Activated naive CD8-positive, alpha-beta T cell treated with anti-CD3 and anti-CD28 coated beads, Interleukin-2, amount 50 U/mL, for 24 hours (primary cell): ENCODE measurements at regions not wholly inside any gene's neighbourhood (a gene's known extent, or its start where the extent isn't known, plus 50 kb on each side); places are given as distances from the start of the nearest gene placed in this dataset.

Experiments used
- ATAC-seq: fragments of 150-1000 bp; cut with Tn5 transposase; one replicate; pipeline ENCODE4 v1.10.0; 2021
- DNase-seq: peaks from one replicate; pipeline ENCODE4 v3.0.0; 2021
- H3K27ac Mint-ChIP-seq: one replicate; pipeline ENCODE4 v1.8.0; 2021; ENCODE audit warnings: mild to moderate bottlenecking, mixed read lengths
- H3K27me3 Mint-ChIP-seq: one replicate; pipeline ENCODE4 v1.8.0; 2021; ENCODE audit warnings: mixed read lengths
- H3K36me3 Mint-ChIP-seq: one replicate; pipeline ENCODE4 v1.8.0; 2021; ENCODE audit warnings: low read depth, mixed read lengths
- H3K4me1 Mint-ChIP-seq: one replicate; pipeline ENCODE4 v1.8.0; 2021; ENCODE audit warnings: mixed read lengths
- H3K4me3 Mint-ChIP-seq: one replicate; pipeline ENCODE4 v1.8.0; 2021; ENCODE audit warnings: mild to moderate bottlenecking, moderate library complexity, mixed read lengths
- H3K9me3 Mint-ChIP-seq: one replicate; pipeline ENCODE4 v1.8.0; 2021; ENCODE audit warnings: mixed read lengths

- Mint-ChIP-seq H3K27ac (no peak overlapping the region), H3K36me3 (no peaks in the 10 kb centered on the region), H3K9me3 (peaks cover 4% of the 10 kb centered on the region), H3K4me3 (no peak overlapping the region), H3K27me3 (peaks cover 47% of the 10 kb centered on the region), H3K4me1 (peaks cover 23% of the 10 kb centered on the region)
- DNase-seq, result no peak
- no peak for ATAC-seq
Observed at GRCh38 chr4:53684136-53685130, 93.1 kb upstream of the LNX1 start.

GRCh38 chr4:53682908-53683307 is 91.6 kb upstream of the LNX1 start:
- DNase-seq (no peak), ATAC-seq (no peak)
- peaks cover 7% of the 10 kb centered on the region for H3K9me3 Mint-ChIP-seq
- no peak overlapping the region for H3K4me3 Mint-ChIP-seq
- H3K36me3 Mint-ChIP-seq, result no peaks in the 10 kb centered on the region
- H3K27ac Mint-ChIP-seq, result no peak overlapping the region
- peaks cover 38% of the 10 kb centered on the region for H3K27me3 Mint-ChIP-seq
- peaks cover 10% of the 10 kb centered on the region for H3K4me1 Mint-ChIP-seq

- no peak for DNase-seq
- no peak overlapping the region for H3K4me3 Mint-ChIP-seq
- H3K4me1 Mint-ChIP-seq, result peaks cover 5% of the 10 kb centered on the region
- H3K27me3 Mint-ChIP-seq, result peaks cover 37% of the 10 kb centered on the region
- H3K27ac Mint-ChIP-seq, result no peak overlapping the region
- ATAC-seq, result no peak
- H3K9me3 Mint-ChIP-seq, result peaks cover 9% of the 10 kb centered on the region
- H3K36me3 Mint-ChIP-seq, result no peaks in the 10 kb centered on the region
Observed at GRCh38 chr4:53682196-53682595, 90.9 kb upstream of the LNX1 start.

GRCh38 chr4:53680598-53680997 is 89.3 kb upstream of the LNX1 start:
- no peak for ATAC-seq
- no peaks in the 10 kb centered on the region for H3K36me3 Mint-ChIP-seq
- no peak overlapping the region for H3K27ac Mint-ChIP-seq
- no peak overlapping the region for H3K4me3 Mint-ChIP-seq
- peaks cover 9% of the 10 kb centered on the region for H3K9me3 Mint-ChIP-seq
- peaks cover 5% of the 10 kb centered on the region for H3K4me1 Mint-ChIP-seq
- no peak for DNase-seq
- H3K27me3 Mint-ChIP-seq, result peaks cover 28% of the 10 kb centered on the region

GRCh38 chr4:53680168-53680567 is 88.9 kb upstream of the LNX1 start:
- H3K9me3 Mint-ChIP-seq, result peaks cover 9% of the 10 kb centered on the region
- H3K4me1 Mint-ChIP-seq, result peaks cover 5% of the 10 kb centered on the region
- DNase-seq (no peak), ATAC-seq (no peak)
- H3K4me3 Mint-ChIP-seq, result no peak overlapping the region
- no peaks in the 10 kb centered on the region for H3K36me3 Mint-ChIP-seq
- no peak overlapping the region for H3K27ac Mint-ChIP-seq
- H3K27me3 Mint-ChIP-seq, result peaks cover 23% of the 10 kb centered on the region

GRCh38 chr4:53676402-53676871 is 85.2 kb upstream of the LNX1 start:
- no peak for ATAC-seq
- no peak for DNase-seq
- no peak overlapping the region for H3K27ac Mint-ChIP-seq
- H3K4me3 Mint-ChIP-seq, result no peak overlapping the region
- peaks cover 11% of the 10 kb centered on the region for H3K27me3 Mint-ChIP-seq
- H3K36me3 Mint-ChIP-seq, result no peaks in the 10 kb centered on the region
- peaks cover 9% of the 10 kb centered on the region for H3K9me3 Mint-ChIP-seq
- no peaks in the 10 kb centered on the region for H3K4me1 Mint-ChIP-seq

- Mint-ChIP-seq H3K36me3 (no peaks in the 10 kb centered on the region), H3K9me3 (peaks cover 5% of the 10 kb centered on the region), H3K4me3 (no peak overlapping the region), H3K27me3 (peaks cover 14% of the 10 kb centered on the region), H3K4me1 (no peaks in the 10 kb centered on the region), H3K27ac (no peak overlapping the region)
- DNase-seq (no peak), ATAC-seq (no peak)
Observed at GRCh38 chr4:53674903-53675302, 83.6 kb upstream of the LNX1 start.

GRCh38 chr4:53672873-53673272 is 81.6 kb upstream of the LNX1 start:
- no peak overlapping the region for H3K4me3 Mint-ChIP-seq

GRCh38 chr4:53671757-53672156 is 80.5 kb upstream of the LNX1 start:
- no peak overlapping the region for H3K27ac Mint-ChIP-seq
- no peaks in the 10 kb centered on the region for H3K4me1 Mint-ChIP-seq
- H3K36me3 Mint-ChIP-seq, result no peaks in the 10 kb centered on the region
- ATAC-seq (no peak), DNase-seq (no peak)
- H3K4me3 Mint-ChIP-seq, result no peak overlapping the region
- H3K9me3 Mint-ChIP-seq, result no peaks in the 10 kb centered on the region
- peaks cover 15% of the 10 kb centered on the region for H3K27me3 Mint-ChIP-seq

More at GRCh38 chr4:53672873-53673272, 81.6 kb upstream of the LNX1 start:
- H3K4me1 Mint-ChIP-seq, result no peaks in the 10 kb centered on the region
- DNase-seq (no peak), ATAC-seq (no peak)
- H3K27ac Mint-ChIP-seq, result no peak overlapping the region
- H3K36me3 Mint-ChIP-seq, result no peaks in the 10 kb centered on the region
- peaks cover under 1% of the 10 kb centered on the region for H3K9me3 Mint-ChIP-seq
- H3K27me3 Mint-ChIP-seq, result peaks cover 14% of the 10 kb centered on the region

GRCh38 chr4:53659737-53660136 is 68.5 kb upstream of the LNX1 start:
- no peak for DNase-seq
- peaks cover 4% of the 10 kb centered on the region for H3K4me1 Mint-ChIP-seq
- no peak for ATAC-seq
- H3K36me3 Mint-ChIP-seq, result no peaks in the 10 kb centered on the region
- no peaks in the 10 kb centered on the region for H3K9me3 Mint-ChIP-seq
- no peak overlapping the region for H3K27ac Mint-ChIP-seq
- H3K4me3 Mint-ChIP-seq, result no peak overlapping the region
- peaks cover 5% of the 10 kb centered on the region for H3K27me3 Mint-ChIP-seq

GRCh38 chr4:53659112-53659511 is 67.8 kb upstream of the LNX1 start:
- peaks cover 5% of the 10 kb centered on the region for H3K27me3 Mint-ChIP-seq
- no peaks in the 10 kb centered on the region for H3K36me3 Mint-ChIP-seq
- no peaks in the 10 kb centered on the region for H3K9me3 Mint-ChIP-seq
- ATAC-seq (no peak), DNase-seq (no peak)
- no peak overlapping the region for H3K27ac Mint-ChIP-seq
- H3K4me3 Mint-ChIP-seq, result no peak overlapping the region
- peaks cover 10% of the 10 kb centered on the region for H3K4me1 Mint-ChIP-seq

- Mint-ChIP-seq H3K36me3 (no peaks in the 10 kb centered on the region), H3K27ac (no peak overlapping the region), H3K9me3 (no peaks in the 10 kb centered on the region), H3K27me3 (peaks cover 5% of the 10 kb centered on the region), H3K4me1 (peaks cover 15% of the 10 kb centered on the region), H3K4me3 (no peak overlapping the region)
- DNase-seq, result no peak
- ATAC-seq, result no peak
Observed at GRCh38 chr4:53658029-53658428, 66.7 kb upstream of the LNX1 start.

GRCh38 chr4:53656421-53656981 is 65.2 kb upstream of the LNX1 start:
- Mint-ChIP-seq H3K4me1 (peaks cover 15% of the 10 kb centered on the region), H3K27ac (no peak overlapping the region), H3K36me3 (no peaks in the 10 kb centered on the region), H3K4me3 (no peak overlapping the region), H3K9me3 (no peaks in the 10 kb centered on the region), H3K27me3 (peaks cover 5% of the 10 kb centered on the region)
- DNase-seq (no peak), ATAC-seq (no peak)

- Mint-ChIP-seq H3K27ac (no peak overlapping the region), H3K36me3 (no peaks in the 10 kb centered on the region), H3K27me3 (peaks cover 5% of the 10 kb centered on the region), H3K9me3 (no peaks in the 10 kb centered on the region), H3K4me3 (no peak overlapping the region), H3K4me1 (peaks cover 15% of the 10 kb centered on the region)
- DNase-seq (no peak), ATAC-seq (peak; percentile 49)
Observed at GRCh38 chr4:53654300-53654758, 63.0 kb upstream of the LNX1 start.

- Mint-ChIP-seq H3K27ac (no peak overlapping the region), H3K36me3 (no peaks in the 10 kb centered on the region), H3K9me3 (no peaks in the 10 kb centered on the region), H3K27me3 (peaks cover 4% of the 10 kb centered on the region), H3K4me1 (peaks cover 15% of the 10 kb centered on the region), H3K4me3 (no peak overlapping the region)
- no peak for DNase-seq
- no peak for ATAC-seq
Observed at GRCh38 chr4:53653484-53654053, 62.3 kb upstream of the LNX1 start.
